H9 (cell line): ENCODE measurements at regions not wholly inside any gene's neighbourhood (a gene's known extent, or its start where the extent isn't known, plus 50 kb on each side); places are given as distances from the start of the nearest gene placed in this dataset.

Experiments used
- DNase-seq: peaks from one replicate; pipeline ENCODE4 v3.0.0-alpha.2; 2017
- H2AFZ ChIP-seq: one replicate; pipeline ENCODE4 v1.6.1; 2013; ENCODE audit warnings: mild to moderate bottlenecking, low read length, control low read depth, moderate library complexity
- H2AK5ac ChIP-seq: 2 replicates; pipeline ENCODE4 v1.6.1; 2013; ENCODE audit warnings: low read length, control low read depth, mixed read lengths; ENCODE audit not compliant: insufficient read length
- H2BK120ac ChIP-seq: one replicate; pipeline ENCODE4 v1.6.1; 2013; ENCODE audit warnings: low read depth, mild to moderate bottlenecking, low read length, control low read depth, inconsistent platforms; ENCODE audit not compliant: poor library complexity, severe bottlenecking
- H2BK12ac ChIP-seq: 2 replicates; pipeline ENCODE4 v1.6.1; 2013; ENCODE audit warnings: low read length, control low read depth, mixed read lengths, low read depth; ENCODE audit not compliant: insufficient read length
- H2BK15ac ChIP-seq: 2 replicates; pipeline ENCODE4 v1.6.1; 2013; ENCODE audit warnings: low read depth, low read length, control low read depth
- H2BK20ac ChIP-seq: one replicate; pipeline ENCODE4 v1.6.1; 2013; ENCODE audit warnings: low read depth, mild to moderate bottlenecking, low read length, control low read depth, inconsistent platforms; ENCODE audit not compliant: poor library complexity, severe bottlenecking
- H2BK5ac ChIP-seq: 2 replicates; pipeline ENCODE4 v1.6.1; 2013; ENCODE audit warnings: low read length, control low read depth, mixed read lengths; ENCODE audit not compliant: insufficient read length
- H3K14ac ChIP-seq: 2 replicates; pipeline ENCODE4 v1.6.1; 2013; ENCODE audit warnings: low read length, control low read depth; ENCODE audit not compliant: insufficient read depth
- H3K18ac ChIP-seq: 2 replicates; pipeline ENCODE4 v1.6.1; 2013; ENCODE audit warnings: low read depth, mild to moderate bottlenecking, mixed read lengths, low read length, control low read depth; ENCODE audit not compliant: insufficient read length
- H3K23ac ChIP-seq: 2 replicates; pipeline ENCODE4 v1.6.1; 2013; ENCODE audit warnings: low read length, control low read depth, mixed read lengths, low read depth; ENCODE audit not compliant: insufficient read length
- H3K23me2 ChIP-seq: 2 replicates; pipeline ENCODE4 v1.6.1; 2013; ENCODE audit warnings: low read depth, mild to moderate bottlenecking, mixed read lengths, low read length, control low read depth; ENCODE audit not compliant: insufficient read length, poor library complexity, severe bottlenecking
- H3K27ac ChIP-seq: 2 replicates; pipeline ENCODE4 v1.5.1; 2013; ENCODE audit warnings: low read length, control low read depth, mixed read lengths, low read depth; ENCODE audit not compliant: insufficient read length
- H3K27me3 ChIP-seq: 2 replicates; pipeline ENCODE4 v1.6.1; 2013; ENCODE audit warnings: low read length, control low read depth, inconsistent platforms; ENCODE audit not compliant: insufficient read depth
- H3K4ac ChIP-seq: 2 replicates; pipeline ENCODE4 v1.6.1; 2013; ENCODE audit warnings: low read depth, mild to moderate bottlenecking, control low read depth, inconsistent platforms, low read length, moderate library complexity
- H3K4me1 ChIP-seq: 2 replicates; pipeline ENCODE4 v1.6.1; 2013; ENCODE audit warnings: low read length, control low read depth, inconsistent platforms; ENCODE audit not compliant: insufficient read depth
- H3K4me2 ChIP-seq: 2 replicates; pipeline ENCODE4 v1.6.1; 2013; ENCODE audit warnings: low read length, control low read depth, mixed read lengths; ENCODE audit not compliant: insufficient read length, insufficient read depth
- H3K56ac ChIP-seq: 2 replicates; pipeline ENCODE4 v1.6.1; 2013; ENCODE audit warnings: low read depth, mild to moderate bottlenecking, mixed read lengths, low read length, control low read depth; ENCODE audit not compliant: insufficient read length
- H3K79me1 ChIP-seq: 2 replicates; pipeline ENCODE4 v1.6.1; 2013; ENCODE audit warnings: low read depth, mild to moderate bottlenecking, moderate library complexity, low read length, control low read depth, inconsistent platforms; ENCODE audit not compliant: insufficient read depth, poor library complexity, severe bottlenecking
- H3K79me2 ChIP-seq: 2 replicates; pipeline ENCODE4 v1.6.1; 2013; ENCODE audit warnings: low read length, control low read depth, inconsistent platforms; ENCODE audit not compliant: insufficient read depth
- H3K9ac ChIP-seq: 2 replicates; pipeline ENCODE4 v1.6.1; 2013; ENCODE audit warnings: low read length, control low read depth, mixed read lengths; ENCODE audit not compliant: insufficient read length; ENCODE audit errors: extremely low read depth
- H3K9me3 ChIP-seq: one replicate; pipeline ENCODE4 v1.6.1; 2013; ENCODE audit warnings: low read depth, low read length, inconsistent platforms; ENCODE audit not compliant: control insufficient read depth
- H3T11ph ChIP-seq: one replicate; pipeline ENCODE4 v1.6.1; 2013; ENCODE audit warnings: mild to moderate bottlenecking, low read length, control low read depth, inconsistent platforms
- H4K20me1 ChIP-seq: one replicate; pipeline ENCODE4 v1.6.1; 2013; ENCODE audit not compliant: control insufficient read depth, insufficient read length, insufficient read depth
- H4K5ac ChIP-seq: 2 replicates; pipeline ENCODE4 v1.6.1; 2013; ENCODE audit warnings: low read depth, mild to moderate bottlenecking, mixed read lengths, low read length, control low read depth; ENCODE audit not compliant: insufficient read length
- H4K8ac ChIP-seq: replicated peaks from 2 replicates; pipeline ENCODE4 v1.6.1; 2013; ENCODE audit warnings: low read length, control low read depth, mixed read lengths, low read depth; ENCODE audit not compliant: insufficient read length
- H4K91ac ChIP-seq: 2 replicates; pipeline ENCODE4 v1.6.1; 2013; ENCODE audit warnings: low read depth, mild to moderate bottlenecking, moderate library complexity, mixed read lengths, low read length, control low read depth; ENCODE audit not compliant: insufficient read length
- H3K27ac Mint-ChIP-seq, 3 experiments: 2 replicates in 2 of 3; 3 replicates in 1 of 3; pipeline ENCODE4 v1.8.0; 2020 to 2021; ENCODE audit warnings: mixed read lengths in 3 of 3, mild to moderate bottlenecking in 1 of 3, moderate library complexity in 1 of 3
- H3K27me3 Mint-ChIP-seq: 2 replicates; pipeline ENCODE4 v1.8.0; 2021; ENCODE audit warnings: low read depth, mild to moderate bottlenecking, moderate library complexity, mixed read lengths
- H3K36me3 Mint-ChIP-seq, 3 experiments: 2 replicates in 2 of 3; 3 replicates in 1 of 3; pipeline ENCODE4 v1.8.0; 2020 to 2021; ENCODE audit warnings: low read depth in 3 of 3, mixed read lengths in 3 of 3; ENCODE audit not compliant: insufficient read depth in 1 of 3
- H3K4me1 Mint-ChIP-seq, 2 experiments: 2 replicates each; pipeline ENCODE4 v1.8.0; 2020; ENCODE audit warnings: mixed read lengths in 2 of 2
- H3K4me3 Mint-ChIP-seq, 2 experiments: 2 replicates in 1 of 2; 3 replicates in 1 of 2; pipeline ENCODE4 v1.8.0; 2020 to 2021; ENCODE audit warnings: mild to moderate bottlenecking in 2 of 2, mixed read lengths in 2 of 2, moderate library complexity in 1 of 2
- H3K9me3 Mint-ChIP-seq, 2 experiments: 2 replicates in 1 of 2; 3 replicates in 1 of 2; pipeline ENCODE4 v1.8.0; 2020; ENCODE audit warnings: mild to moderate bottlenecking in 2 of 2, mixed read lengths in 2 of 2, moderate library complexity in 1 of 2
- TF ChIP-seq, protein P1 (sequence below): fragments of 200-600 bp; sonication (generic); conservative IDR thresholded peaks from 3 replicates; pipeline ENCODE4 v1.8.0; 2021; ENCODE audit warnings: antibody characterized with exemption, mild to moderate bottlenecking

DNA sequence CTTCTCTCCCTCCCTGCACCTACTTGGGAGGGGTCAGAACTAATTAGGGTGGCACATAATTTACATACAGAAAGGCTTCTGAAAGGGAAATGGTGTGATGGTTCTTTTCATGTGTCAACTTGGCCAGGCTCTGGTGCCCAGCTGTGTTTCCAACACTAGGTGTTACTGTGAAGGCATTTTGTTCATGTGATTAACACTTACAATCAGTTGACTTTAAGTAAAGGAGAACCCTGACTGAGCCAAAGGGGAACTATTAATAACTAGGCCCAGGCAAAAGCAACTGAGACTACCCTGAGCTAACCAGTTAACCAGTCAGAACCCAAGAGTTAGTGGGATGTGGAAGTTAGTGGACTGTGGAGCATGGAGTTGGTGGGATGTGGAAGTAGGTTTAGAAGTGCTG is 114.9 kb downstream of the SEC16B start:
- H2BK12ac ChIP-seq = no peak overlapping the region
- TF ChIP-seq, protein P1, sequence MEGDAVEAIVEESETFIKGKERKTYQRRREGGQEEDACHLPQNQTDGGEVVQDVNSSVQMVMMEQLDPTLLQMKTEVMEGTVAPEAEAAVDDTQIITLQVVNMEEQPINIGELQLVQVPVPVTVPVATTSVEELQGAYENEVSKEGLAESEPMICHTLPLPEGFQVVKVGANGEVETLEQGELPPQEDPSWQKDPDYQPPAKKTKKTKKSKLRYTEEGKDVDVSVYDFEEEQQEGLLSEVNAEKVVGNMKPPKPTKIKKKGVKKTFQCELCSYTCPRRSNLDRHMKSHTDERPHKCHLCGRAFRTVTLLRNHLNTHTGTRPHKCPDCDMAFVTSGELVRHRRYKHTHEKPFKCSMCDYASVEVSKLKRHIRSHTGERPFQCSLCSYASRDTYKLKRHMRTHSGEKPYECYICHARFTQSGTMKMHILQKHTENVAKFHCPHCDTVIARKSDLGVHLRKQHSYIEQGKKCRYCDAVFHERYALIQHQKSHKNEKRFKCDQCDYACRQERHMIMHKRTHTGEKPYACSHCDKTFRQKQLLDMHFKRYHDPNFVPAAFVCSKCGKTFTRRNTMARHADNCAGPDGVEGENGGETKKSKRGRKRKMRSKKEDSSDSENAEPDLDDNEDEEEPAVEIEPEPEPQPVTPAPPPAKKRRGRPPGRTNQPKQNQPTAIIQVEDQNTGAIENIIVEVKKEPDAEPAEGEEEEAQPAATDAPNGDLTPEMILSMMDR = no peak
- no peak overlapping the region for H2BK15ac ChIP-seq
- no peaks in the 10 kb centered on the region for H3K4me1 ChIP-seq
- H2BK120ac ChIP-seq = no peak overlapping the region
- no peak overlapping the region for H4K91ac ChIP-seq
- no peak overlapping the region for H2AK5ac ChIP-seq
- no peak overlapping the region for H3K4ac ChIP-seq
- Mint-ChIP-seq H3K4me1 (no peaks in the 10 kb centered on the region), H3K4me3 (no peak overlapping the region), H3K36me3 (no peaks in the 10 kb centered on the region; a peak in 1 of 7 replicates), H3K27me3 (no peaks in the 10 kb centered on the region), H3K9me3 (peaks cover 4 to 5% of the 10 kb centered on the region in 2 experiments; a peak in 2 of 5 replicates), H3K27ac (no peak overlapping the region)
- H3T11ph ChIP-seq = no peak overlapping the region
- H4K8ac ChIP-seq = no peak overlapping the region
- no peak overlapping the region for H3K14ac ChIP-seq
- no peak overlapping the region for H3K9ac ChIP-seq
- DNase-seq = no peak
- H3K23me2 ChIP-seq = no peaks in the 10 kb centered on the region
- no peaks in the 10 kb centered on the region for H3K79me2 ChIP-seq
- H4K20me1 ChIP-seq = no peaks in the 10 kb centered on the region
- no peak overlapping the region for H2BK5ac ChIP-seq
- H3K23ac ChIP-seq = no peak overlapping the region
- H3K27me3 ChIP-seq = no peaks in the 10 kb centered on the region
- no peak overlapping the region for H3K18ac ChIP-seq
- H3K9me3 ChIP-seq = no peaks in the 10 kb centered on the region
- no peak overlapping the region for H4K5ac ChIP-seq
- no peak overlapping the region for H3K56ac ChIP-seq
- H3K27ac ChIP-seq = no peak overlapping the region
- no peak overlapping the region for H3K4me2 ChIP-seq
- no peak overlapping the region for H2AFZ ChIP-seq
- no peak overlapping the region for H2BK20ac ChIP-seq
- H3K79me1 ChIP-seq = no peaks in the 10 kb centered on the region
